D721Med (cell line): ENCODE measurements at regions not wholly inside any gene's neighbourhood (a gene's known extent, or its start where the extent isn't known, plus 50 kb on each side); places are given as distances from the start of the nearest gene placed in this dataset.

Experiments
- DNase-seq: peaks from one replicate; pipeline ENCODE4 v3.0.0; 2011; ENCODE audit warnings: low spot score; ENCODE audit not compliant: insufficient read length
- FAIRE-seq: peaks from 2 replicates; lab custom pipeline; 2011; peaks lifted over from hg19 to GRCh38; lab: Jason Lieb, UNC
- CTCF ChIP-seq: IDR thresholded peaks from 2 replicates; pipeline ENCODE4 v1.5.1; 2012; ENCODE audit warnings: mild to moderate bottlenecking, control low read depth; ENCODE audit not compliant: insufficient read depth; ENCODE audit errors: missing control alignments

- DNase-seq (no peak), FAIRE-seq (no peak)
- TF ChIP-seq CTCF: no peak
Measured at GRCh38 chr3:125645616-125646015, 50.3 kb upstream of the OSBPL11 start.

- DNase-seq: no peak
- FAIRE-seq: no peak
- no peak for TF ChIP-seq CTCF
Measured at GRCh38 chr3:125646581-125646980, 51.3 kb upstream of the OSBPL11 start.

DNA sequence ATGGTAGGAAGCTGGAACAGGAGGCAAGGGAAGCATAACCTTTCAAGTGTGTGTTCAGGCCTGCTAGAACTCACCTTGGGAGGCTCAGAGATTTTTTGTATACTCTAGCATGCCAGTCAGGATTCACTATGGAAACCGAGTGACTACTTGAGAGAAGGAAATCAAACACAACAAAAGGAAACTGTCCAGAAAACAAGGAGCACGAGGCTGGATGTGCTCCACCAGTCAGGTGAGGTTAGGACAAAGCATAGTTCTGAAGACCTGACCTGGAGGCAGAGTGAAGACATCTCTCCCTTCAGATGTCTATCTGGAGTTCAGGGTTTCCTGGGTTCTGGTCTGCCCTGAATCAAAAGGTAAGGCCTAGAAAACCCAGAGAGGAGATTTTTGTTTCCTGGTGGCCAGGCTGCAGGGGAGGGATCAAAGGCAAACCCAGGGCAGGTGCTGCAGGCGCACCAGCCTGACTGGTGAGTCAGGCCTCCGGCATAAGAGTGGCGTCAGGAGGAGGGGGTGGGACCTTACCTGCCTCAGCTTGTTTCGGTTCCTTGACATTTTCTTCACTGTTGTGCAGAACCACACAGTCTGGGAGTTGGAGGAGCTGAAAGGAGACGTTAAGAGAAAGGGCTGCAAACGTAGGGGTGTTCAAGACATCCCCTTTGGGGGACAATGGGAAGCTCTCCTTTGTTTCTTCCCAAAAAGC, 52.2 kb upstream of the OSBPL11 start:
- no peak for TF ChIP-seq CTCF
- FAIRE-seq (no peak), DNase-seq (no peak)

DNA sequence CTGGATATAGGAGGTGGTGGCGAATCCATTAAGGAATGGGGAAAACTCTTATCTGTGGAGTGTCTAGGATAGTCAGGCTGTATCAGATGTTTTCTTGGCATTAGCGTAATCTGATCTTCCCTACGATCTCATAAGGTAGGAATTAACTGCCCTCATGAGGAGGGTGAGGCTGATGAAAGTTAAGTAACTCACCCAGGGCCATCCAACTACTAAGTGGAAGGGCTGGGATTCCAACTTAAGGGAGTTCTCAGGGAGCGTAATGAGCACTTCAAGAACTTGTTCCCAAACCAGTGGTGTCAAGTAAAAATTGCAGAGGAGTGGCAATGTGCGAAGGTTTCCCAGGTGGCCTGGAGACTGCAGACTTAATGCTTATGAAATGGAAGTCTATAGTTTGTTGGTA, 55.9 kb upstream of the OSBPL11 start:
- DNase-seq (no peak), FAIRE-seq (no peak)
- no peak for TF ChIP-seq CTCF

DNA sequence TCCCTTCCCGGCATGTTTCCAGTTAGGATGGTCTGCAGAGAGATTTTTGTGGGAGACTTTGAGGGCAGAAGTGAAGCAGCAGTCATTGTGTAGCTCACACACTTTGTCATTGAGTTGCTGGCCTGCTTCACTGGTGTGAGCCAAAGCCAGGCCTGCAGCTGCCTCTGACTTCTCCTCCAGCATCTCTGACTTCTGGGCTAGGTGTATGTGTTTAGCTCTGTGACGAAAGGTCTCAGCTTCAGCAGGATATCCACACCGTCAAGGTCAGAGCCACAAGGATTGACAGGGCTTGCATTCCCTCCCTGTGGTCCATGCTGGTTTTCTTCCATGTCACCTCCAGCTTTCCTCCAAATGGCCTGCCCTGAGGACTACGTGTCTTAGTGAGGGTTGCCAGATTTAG, 57.1 kb upstream of the OSBPL11 start:
- DNase-seq (no peak), FAIRE-seq (no peak)
- TF ChIP-seq CTCF: no peak

- FAIRE-seq (no peak), DNase-seq (no peak)
- no peak for TF ChIP-seq CTCF
Measured at GRCh38 chr3:125654526-125654925, 59.2 kb upstream of the OSBPL11 start.

DNA sequence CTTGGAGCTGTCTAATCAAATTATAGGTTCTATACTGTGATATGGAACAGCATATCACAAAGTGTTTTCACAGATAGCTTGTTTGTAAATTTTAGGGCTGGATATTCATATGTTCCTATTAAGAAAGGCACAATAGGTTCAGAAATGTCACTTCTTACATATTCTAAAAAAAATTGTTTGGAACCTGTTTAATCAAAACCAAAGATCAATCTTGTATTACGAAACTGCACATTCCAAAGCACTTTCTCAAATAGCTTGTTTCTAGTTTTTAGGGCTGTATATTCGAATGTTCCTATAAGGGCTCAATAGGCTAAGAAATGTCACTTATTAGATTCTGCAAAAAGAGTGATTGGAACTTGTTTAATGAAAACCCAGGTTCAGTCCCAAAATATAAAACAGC, 67.4 kb upstream of the OSBPL11 start:
- FAIRE-seq (no peak), DNase-seq (no peak)
- TF ChIP-seq CTCF: no peak
